ENCODE measurements at regions not wholly inside any gene's neighbourhood (a gene's known extent, or its start where the extent isn't known, plus 50 kb on each side); places are given as distances from the start of the nearest gene placed in this dataset.
A peak's percentile ranks its signal among the peaks of the same experiment; 100 is the strongest.

DNA sequence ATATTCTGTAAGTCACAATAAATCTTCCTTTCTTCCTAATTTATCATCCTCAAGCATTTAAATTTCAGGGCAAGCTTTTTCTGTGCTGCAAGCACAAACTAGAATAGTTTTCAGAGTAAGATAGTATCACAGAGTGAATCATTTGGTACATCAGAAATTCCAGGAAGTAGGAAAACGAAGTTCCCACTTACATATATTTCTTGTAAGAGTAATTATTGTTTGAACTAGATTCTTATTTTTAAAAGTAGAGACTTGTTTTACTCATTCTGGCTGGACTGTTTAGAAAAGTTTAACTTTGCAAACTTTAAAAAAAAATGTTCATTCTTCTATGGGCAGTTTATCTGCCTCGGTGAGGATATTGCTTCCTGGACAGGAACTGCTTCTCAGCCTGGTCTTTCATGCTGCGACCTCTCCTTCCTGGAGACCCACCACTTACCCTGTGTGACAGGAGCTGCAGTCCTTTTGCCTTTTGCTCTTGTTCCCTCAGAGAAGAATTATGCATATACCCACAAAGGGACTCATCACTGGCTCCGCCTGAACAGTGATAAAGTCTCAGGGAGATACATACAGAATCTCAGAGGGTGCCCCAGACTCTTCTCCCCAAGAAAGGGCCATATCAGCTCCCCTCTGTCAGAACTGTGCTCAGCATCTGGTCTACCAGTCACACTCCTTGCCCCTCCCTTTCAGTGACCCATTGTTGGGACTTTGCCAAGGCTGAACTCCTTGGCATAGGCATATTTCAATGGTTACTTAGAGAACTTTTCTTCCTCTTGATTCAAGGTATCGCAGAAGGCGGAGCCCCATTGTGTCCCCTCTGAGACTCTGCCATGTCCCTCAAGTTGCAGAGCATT is 102.7 kb upstream of the CD55 start:
- Histone ChIP-seq H3K36me3 (ENCODE audit: insufficient read depth, low read length) (no peaks in the 10 kb centered on the region), H3K9me3 (ENCODE audit: insufficient read depth, low read length, severe bottlenecking) (peaks cover 5% of the 10 kb centered on the region), H3K4me2 (ENCODE audit: insufficient read depth, low read length) (no peak overlapping the region), H2AFZ (ENCODE audit: low read depth, low read length) (no peak overlapping the region), H3K4me3 (ENCODE audit: low read depth in 1 of 2, low read length in 2 of 2) (no peak overlapping the region), H3K27me3 (ENCODE audit: insufficient read depth, low read length, poor library complexity) (no peaks in the 10 kb centered on the region), H3K79me2 (ENCODE audit: insufficient read depth, low read length) (no peaks in the 10 kb centered on the region), H3K27ac (ENCODE audit: low read length) (no peak overlapping the region), H3K4me1 (ENCODE audit: insufficient read depth, low read length) (no peaks in the 10 kb centered on the region), H4K20me1 (ENCODE audit: insufficient read depth, low read length) (no peaks in the 10 kb centered on the region), H3K9ac (ENCODE audit: low read depth, low read length) (no peak overlapping the region)
- DNase-seq (no peak), ATAC-seq (ENCODE audit: insufficient read depth, low read depth) (no peak)
- TF ChIP-seq EZH2 (IDR thresholded peaks at IDR 0.05; ENCODE audit: borderline replicate concordance, low read depth, low read length, severe bottlenecking), result no peak
- TF ChIP-seq CTCF (IDR thresholded peaks at IDR 0.05; ENCODE audit: borderline replicate concordance, extremely low read depth, low read length, poor library complexity, severe bottlenecking), result no peak

DNA sequence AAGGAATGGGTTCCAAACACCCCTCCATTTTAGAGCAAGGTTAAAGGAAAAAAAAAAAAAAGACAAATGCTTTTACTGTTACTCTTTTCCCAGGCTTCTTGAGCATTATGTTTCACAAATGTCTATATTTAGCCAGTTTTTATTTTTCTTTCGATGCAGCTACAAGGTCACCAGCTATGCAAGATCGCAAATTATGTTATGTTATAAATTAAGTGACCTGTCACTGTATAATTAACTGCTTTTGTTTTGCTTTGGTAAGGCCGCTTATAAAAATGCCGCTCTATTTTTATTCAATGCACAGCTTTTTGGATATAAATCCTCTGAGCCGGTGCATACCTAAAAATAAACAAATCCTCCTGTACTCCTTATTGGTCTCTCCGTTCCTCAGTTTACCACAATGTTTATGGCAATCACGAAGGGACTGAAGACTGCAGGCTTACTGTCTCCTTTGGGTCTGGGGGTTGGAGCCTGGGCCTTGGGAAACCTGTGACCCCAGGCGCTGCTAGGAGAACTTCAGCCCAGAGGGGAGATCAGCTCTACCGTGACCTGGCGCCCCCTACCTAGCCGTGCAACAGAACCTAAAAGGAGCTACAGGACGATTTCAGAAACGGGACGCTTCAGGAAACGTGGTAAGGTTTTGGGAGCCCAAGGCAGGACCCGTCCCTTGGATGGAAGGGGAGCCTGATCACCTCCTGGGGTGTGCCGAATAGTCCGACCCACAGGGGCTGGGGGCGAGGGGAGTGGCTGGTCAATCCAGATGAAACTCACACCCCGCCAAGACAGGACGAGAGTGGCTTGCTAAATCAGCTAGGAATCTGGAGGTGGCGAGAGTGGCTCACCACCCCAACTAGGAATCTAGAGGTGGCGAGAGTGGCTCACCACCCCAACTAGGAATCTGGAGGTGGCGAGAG is 101.2 kb upstream of the CD55 start:
- Histone ChIP-seq H3K79me2 (ENCODE audit: insufficient read depth, low read length) (no peaks in the 10 kb centered on the region), H4K20me1 (ENCODE audit: insufficient read depth, low read length) (no peaks in the 10 kb centered on the region), H3K9ac (ENCODE audit: low read depth, low read length) (no peak overlapping the region), H3K27ac (ENCODE audit: low read length) (no peak overlapping the region), H3K9me3 (ENCODE audit: insufficient read depth, low read length, severe bottlenecking) (no peaks in the 10 kb centered on the region), H3K36me3 (ENCODE audit: insufficient read depth, low read length) (no peaks in the 10 kb centered on the region), H3K27me3 (ENCODE audit: insufficient read depth, low read length, poor library complexity) (no peaks in the 10 kb centered on the region), H3K4me3 (ENCODE audit: low read depth in 1 of 2, low read length in 2 of 2) (no peak overlapping the region), H2AFZ (ENCODE audit: low read depth, low read length) (no peak overlapping the region), H3K4me2 (ENCODE audit: insufficient read depth, low read length) (no peak overlapping the region), H3K4me1 (ENCODE audit: insufficient read depth, low read length) (no peaks in the 10 kb centered on the region)
- DNase-seq, result no peak
- no peak for ATAC-seq (ENCODE audit: insufficient read depth, low read depth)
- TF ChIP-seq CTCF (IDR thresholded peaks at IDR 0.05; ENCODE audit: borderline replicate concordance, extremely low read depth, low read length, poor library complexity, severe bottlenecking) (peak; percentile 4), EZH2 (IDR thresholded peaks at IDR 0.05; ENCODE audit: borderline replicate concordance, low read depth, low read length, severe bottlenecking) (no peak)

- no peak overlapping the region for H3K27ac ChIP-seq (ENCODE audit: low read length)
- H2AFZ ChIP-seq (ENCODE audit: low read depth, low read length), result no peak overlapping the region
- H3K79me2 ChIP-seq (ENCODE audit: insufficient read depth, low read length), result no peaks in the 10 kb centered on the region
- no peak for ATAC-seq (ENCODE audit: insufficient read depth, low read depth)
- no peaks in the 10 kb centered on the region for H3K36me3 ChIP-seq (ENCODE audit: insufficient read depth, low read length)
- H3K27me3 ChIP-seq (ENCODE audit: insufficient read depth, low read length, poor library complexity), result no peaks in the 10 kb centered on the region
- no peaks in the 10 kb centered on the region for H4K20me1 ChIP-seq (ENCODE audit: insufficient read depth, low read length)
- no peak for TF ChIP-seq CTCF (IDR thresholded peaks at IDR 0.05; ENCODE audit: borderline replicate concordance, extremely low read depth, low read length, poor library complexity, severe bottlenecking)
- TF ChIP-seq EZH2 (IDR thresholded peaks at IDR 0.05; ENCODE audit: borderline replicate concordance, low read depth, low read length, severe bottlenecking), result no peak
- no peak overlapping the region for H3K4me2 ChIP-seq (ENCODE audit: insufficient read depth, low read length)
- no peaks in the 10 kb centered on the region for H3K9me3 ChIP-seq (ENCODE audit: insufficient read depth, low read length, severe bottlenecking)
- DNase-seq, result no peak
- no peak overlapping the region for H3K9ac ChIP-seq (ENCODE audit: low read depth, low read length)
- no peak overlapping the region for H3K4me3 ChIP-seq (ENCODE audit: low read depth in 1 of 2, low read length in 2 of 2)
- H3K4me1 ChIP-seq (ENCODE audit: insufficient read depth, low read length), result no peaks in the 10 kb centered on the region
These were observed 99.5 kb upstream of the CD55 start for GRCh38 chr1:207221934-207222351.

Data from DND-41 (cell line).